ENCODE measurements at regions not wholly inside any gene's neighbourhood (a gene's known extent, or its start where the extent isn't known, plus 50 kb on each side); places are given as distances from the start of the nearest gene placed in this dataset.

DNA sequence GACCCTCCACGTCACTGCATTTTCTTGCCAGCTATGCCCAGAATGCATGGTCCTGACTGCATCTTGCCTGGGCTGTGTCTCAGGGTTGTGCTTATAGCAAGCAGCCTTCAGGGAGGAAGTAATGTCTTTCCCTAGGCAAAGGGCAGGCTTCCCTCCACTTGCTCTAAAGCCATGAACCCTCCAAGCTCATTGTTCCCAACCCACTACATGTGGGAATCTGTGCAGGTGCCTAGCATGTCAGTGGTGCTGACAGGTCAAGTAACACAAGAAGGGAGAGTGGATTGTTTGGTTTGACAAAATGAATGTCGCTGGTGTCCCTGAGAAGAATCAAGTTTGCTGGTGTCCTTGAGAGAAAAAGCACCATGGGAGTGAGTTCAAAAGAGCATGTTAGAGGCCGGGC is 53.9 kb upstream of the UCN3 start:
- no peak for DNase-seq

DNA sequence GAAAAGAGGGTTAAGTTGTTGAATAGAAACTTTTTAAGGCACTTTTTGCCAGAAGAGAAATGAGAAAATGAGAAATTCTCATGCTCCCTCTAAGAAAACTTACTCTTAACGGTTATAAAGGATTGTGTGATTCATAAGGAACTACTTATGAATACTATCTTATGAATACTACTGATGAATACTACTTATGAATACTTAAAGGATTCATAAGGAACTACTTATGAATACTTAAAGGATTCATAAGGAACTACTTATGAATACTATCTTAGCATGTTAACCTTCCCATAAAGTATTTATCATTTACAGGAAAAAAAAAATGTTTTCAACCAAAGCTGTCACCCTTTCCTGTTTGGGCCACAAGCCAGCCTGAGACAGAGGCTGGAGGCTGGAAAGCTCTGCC is 53.1 kb upstream of the UCN3 start:
- DNase-seq = no peak

- no peak for DNase-seq
Observed at GRCh38 chr10:5314840-5315239, 49.9 kb upstream of the UCN3 start.
